ENCODE measurements at regions not wholly inside any gene's neighbourhood (a gene's known extent, or its start where the extent isn't known, plus 50 kb on each side); places are given as distances from the start of the nearest gene placed in this dataset.

DNA sequence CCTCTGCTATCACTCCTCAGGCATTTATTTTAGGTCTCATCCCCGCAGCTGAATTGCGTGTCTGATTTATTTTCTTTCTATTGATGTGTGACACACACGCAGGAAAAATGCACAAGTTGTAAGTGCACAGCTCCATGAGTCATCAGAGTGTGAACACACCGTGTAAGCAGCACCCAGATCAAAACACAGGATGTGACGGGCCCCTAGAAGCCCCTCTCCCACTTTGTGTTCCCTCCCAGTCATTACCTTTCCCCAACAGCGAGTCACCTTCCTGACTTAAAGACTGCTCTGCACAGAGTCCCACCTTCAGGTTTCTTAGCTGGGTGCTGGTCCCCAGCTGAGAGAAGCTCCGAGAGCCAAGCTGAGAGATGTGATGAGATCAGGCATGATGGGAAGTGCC, 436.7 kb downstream of the MID1IP1 start:
- no peak overlapping the region for H3K4me3 ChIP-seq (ENCODE audit: low read length)
- no peaks in the 10 kb centered on the region for H3K9me2 ChIP-seq (replicated peaks; ENCODE audit: control insufficient read depth, low read length)
- H4K20me1 ChIP-seq (ENCODE audit: control insufficient read depth, insufficient read depth, low read depth, low read length), result no peaks in the 10 kb centered on the region
- no peaks in the 10 kb centered on the region for H3K36me3 ChIP-seq (ENCODE audit: control insufficient read depth, low read length)
- H3K4me2 ChIP-seq (ENCODE audit: low read length), result no peak overlapping the region
- TF ChIP-seq EZH2phosphoT487 (IDR thresholded peaks at IDR 0.05; ENCODE audit: borderline replicate concordance, low read length), result no peak
- TF ChIP-seq, protein P1, sequence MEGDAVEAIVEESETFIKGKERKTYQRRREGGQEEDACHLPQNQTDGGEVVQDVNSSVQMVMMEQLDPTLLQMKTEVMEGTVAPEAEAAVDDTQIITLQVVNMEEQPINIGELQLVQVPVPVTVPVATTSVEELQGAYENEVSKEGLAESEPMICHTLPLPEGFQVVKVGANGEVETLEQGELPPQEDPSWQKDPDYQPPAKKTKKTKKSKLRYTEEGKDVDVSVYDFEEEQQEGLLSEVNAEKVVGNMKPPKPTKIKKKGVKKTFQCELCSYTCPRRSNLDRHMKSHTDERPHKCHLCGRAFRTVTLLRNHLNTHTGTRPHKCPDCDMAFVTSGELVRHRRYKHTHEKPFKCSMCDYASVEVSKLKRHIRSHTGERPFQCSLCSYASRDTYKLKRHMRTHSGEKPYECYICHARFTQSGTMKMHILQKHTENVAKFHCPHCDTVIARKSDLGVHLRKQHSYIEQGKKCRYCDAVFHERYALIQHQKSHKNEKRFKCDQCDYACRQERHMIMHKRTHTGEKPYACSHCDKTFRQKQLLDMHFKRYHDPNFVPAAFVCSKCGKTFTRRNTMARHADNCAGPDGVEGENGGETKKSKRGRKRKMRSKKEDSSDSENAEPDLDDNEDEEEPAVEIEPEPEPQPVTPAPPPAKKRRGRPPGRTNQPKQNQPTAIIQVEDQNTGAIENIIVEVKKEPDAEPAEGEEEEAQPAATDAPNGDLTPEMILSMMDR (IDR thresholded peaks at IDR 0.05; ENCODE audit: low read depth, low read length, poor library complexity, severe bottlenecking), result no peak
- H3K27ac ChIP-seq (ENCODE audit: low read depth, low read length), result no peak overlapping the region
- no peaks in the 10 kb centered on the region for H3F3A ChIP-seq (ENCODE audit: control insufficient read depth, insufficient read depth)
- H3K79me2 ChIP-seq (ENCODE audit: control insufficient read depth, low read length), result no peaks in the 10 kb centered on the region
- H3K27me3 ChIP-seq (ENCODE audit: control insufficient read depth, low read length), result no peaks in the 10 kb centered on the region
- H3K4me1 ChIP-seq (ENCODE audit: control insufficient read depth, low read length), result peaks cover 15% of the 10 kb centered on the region
- H3K9me3 ChIP-seq (ENCODE audit: control insufficient read depth, insufficient read depth, low read length), result no peaks in the 10 kb centered on the region

DNA sequence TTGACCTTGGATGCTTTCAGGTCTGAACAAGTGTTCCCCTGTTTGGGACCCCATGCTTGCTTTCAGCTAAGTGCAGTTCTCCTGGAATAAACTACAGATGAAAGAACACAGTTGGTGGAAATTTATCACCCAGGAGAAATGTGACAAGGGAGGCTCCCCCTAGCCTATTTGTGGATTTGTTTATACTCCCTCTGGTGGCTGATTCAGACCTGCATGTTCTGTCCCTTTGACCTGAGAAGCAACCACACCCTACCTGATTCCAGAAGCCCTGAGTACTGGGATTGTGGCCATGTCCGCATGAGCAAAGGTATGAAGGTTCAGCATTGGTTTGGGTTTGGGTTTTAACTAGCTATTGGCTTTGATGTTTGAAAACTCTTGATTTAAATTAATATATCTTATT, 440.9 kb downstream of the MID1IP1 start:
- Histone ChIP-seq H3F3A (ENCODE audit: control insufficient read depth, insufficient read depth) (no peaks in the 10 kb centered on the region), H3K36me3 (ENCODE audit: control insufficient read depth, low read length) (no peaks in the 10 kb centered on the region), H3K4me2 (ENCODE audit: low read length) (no peak overlapping the region), H3K79me2 (ENCODE audit: control insufficient read depth, low read length) (no peaks in the 10 kb centered on the region), H3K4me1 (ENCODE audit: control insufficient read depth, low read length) (peaks cover 15% of the 10 kb centered on the region), H3K27ac (ENCODE audit: low read depth, low read length) (no peak overlapping the region), H3K27me3 (ENCODE audit: control insufficient read depth, low read length) (no peaks in the 10 kb centered on the region), H4K20me1 (ENCODE audit: control insufficient read depth, insufficient read depth, low read depth, low read length) (no peaks in the 10 kb centered on the region), H3K9me2 (replicated peaks; ENCODE audit: control insufficient read depth, low read length) (no peaks in the 10 kb centered on the region), H3K4me3 (ENCODE audit: low read length) (no peak overlapping the region), H3K9me3 (ENCODE audit: control insufficient read depth, insufficient read depth, low read length) (no peaks in the 10 kb centered on the region)
- TF ChIP-seq EZH2phosphoT487 (IDR thresholded peaks at IDR 0.05; ENCODE audit: borderline replicate concordance, low read length), result no peak
- TF ChIP-seq, protein P1 (IDR thresholded peaks at IDR 0.05; ENCODE audit: low read depth, low read length, poor library complexity, severe bottlenecking), result peak; percentile 37

DNA sequence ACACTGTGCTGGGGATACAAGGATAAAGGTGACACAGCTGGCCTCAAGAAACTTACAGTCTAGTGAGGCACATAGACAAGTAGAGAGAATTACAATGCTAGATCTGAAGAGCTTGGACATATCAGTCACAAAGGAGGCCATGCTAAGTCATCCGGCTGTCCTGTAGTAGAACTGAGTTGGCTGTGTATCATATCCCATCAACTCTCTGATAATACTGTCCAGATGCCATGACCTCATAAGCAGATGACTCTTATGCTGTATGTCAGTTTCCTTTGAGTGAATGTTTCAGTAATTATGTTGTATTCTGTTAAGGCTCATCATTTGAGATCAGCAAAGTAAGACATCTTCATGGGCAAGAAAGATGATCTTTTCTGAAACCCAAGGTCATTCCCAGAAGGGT, 442.9 kb downstream of the MID1IP1 start:
- H3K27me3 ChIP-seq (ENCODE audit: control insufficient read depth, low read length), result no peaks in the 10 kb centered on the region
- no peak overlapping the region for H3K27ac ChIP-seq (ENCODE audit: low read depth, low read length)
- H3K4me1 ChIP-seq (ENCODE audit: control insufficient read depth, low read length), result peaks cover 15% of the 10 kb centered on the region
- no peaks in the 10 kb centered on the region for H3K9me2 ChIP-seq (replicated peaks; ENCODE audit: control insufficient read depth, low read length)
- H3K9me3 ChIP-seq (ENCODE audit: control insufficient read depth, insufficient read depth, low read length), result no peaks in the 10 kb centered on the region
- H4K20me1 ChIP-seq (ENCODE audit: control insufficient read depth, insufficient read depth, low read depth, low read length), result no peaks in the 10 kb centered on the region
- no peak overlapping the region for H3K4me3 ChIP-seq (ENCODE audit: low read length)
- TF ChIP-seq EZH2phosphoT487 (IDR thresholded peaks at IDR 0.05; ENCODE audit: borderline replicate concordance, low read length), result no peak
- TF ChIP-seq, protein P1 (IDR thresholded peaks at IDR 0.05; ENCODE audit: low read depth, low read length, poor library complexity, severe bottlenecking), result no peak
- no peak overlapping the region for H3K4me2 ChIP-seq (ENCODE audit: low read length)
- H3K36me3 ChIP-seq (ENCODE audit: control insufficient read depth, low read length), result no peaks in the 10 kb centered on the region
- no peaks in the 10 kb centered on the region for H3F3A ChIP-seq (ENCODE audit: control insufficient read depth, insufficient read depth)
- H3K79me2 ChIP-seq (ENCODE audit: control insufficient read depth, low read length), result no peaks in the 10 kb centered on the region

DNA sequence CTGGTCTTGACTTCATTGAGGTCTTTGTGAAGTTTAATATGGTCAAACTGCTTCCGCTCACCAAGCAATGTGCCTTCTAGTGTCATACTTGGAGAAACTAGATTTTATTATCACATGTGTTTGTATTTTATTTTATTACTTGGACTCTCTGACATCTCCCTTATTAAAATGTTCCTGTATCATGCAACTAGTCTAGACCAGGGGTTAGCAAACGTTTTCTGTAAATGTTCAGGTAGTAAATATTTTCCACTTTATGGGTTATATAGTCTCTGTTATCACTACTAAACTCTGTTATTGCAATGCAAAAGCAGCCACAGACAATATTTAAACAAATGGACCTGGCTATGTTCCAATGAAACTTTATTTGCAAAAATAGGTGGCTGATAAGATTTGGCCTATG, 443.8 kb downstream of the MID1IP1 start:
- Histone ChIP-seq H3K9me2 (replicated peaks; ENCODE audit: control insufficient read depth, low read length) (no peaks in the 10 kb centered on the region), H4K20me1 (ENCODE audit: control insufficient read depth, insufficient read depth, low read depth, low read length) (no peaks in the 10 kb centered on the region), H3K27ac (ENCODE audit: low read depth, low read length) (no peak overlapping the region), H3K9me3 (ENCODE audit: control insufficient read depth, insufficient read depth, low read length) (no peaks in the 10 kb centered on the region), H3K4me3 (ENCODE audit: low read length) (no peak overlapping the region), H3F3A (ENCODE audit: control insufficient read depth, insufficient read depth) (no peaks in the 10 kb centered on the region), H3K36me3 (ENCODE audit: control insufficient read depth, low read length) (no peaks in the 10 kb centered on the region), H3K4me1 (ENCODE audit: control insufficient read depth, low read length) (peaks cover 8% of the 10 kb centered on the region), H3K79me2 (ENCODE audit: control insufficient read depth, low read length) (no peaks in the 10 kb centered on the region), H3K4me2 (ENCODE audit: low read length) (no peak overlapping the region), H3K27me3 (ENCODE audit: control insufficient read depth, low read length) (no peaks in the 10 kb centered on the region)
- TF ChIP-seq, protein P1 (IDR thresholded peaks at IDR 0.05; ENCODE audit: low read depth, low read length, poor library complexity, severe bottlenecking), result no peak
- no peak for TF ChIP-seq EZH2phosphoT487 (IDR thresholded peaks at IDR 0.05; ENCODE audit: borderline replicate concordance, low read length)

All from DOHH2 (cell line).